ENCODE measurements at regions not wholly inside any gene's neighbourhood (a gene's known extent, or its start where the extent isn't known, plus 50 kb on each side); places are given as distances from the start of the nearest gene placed in this dataset.

- DNase-seq = no peak
- TF ChIP-seq GATA1 (IDR thresholded peaks at IDR 0.05; ENCODE audit: low read depth, low read length) = no peak
- no peak for TF ChIP-seq POLR2A (IDR thresholded peaks at IDR 0.05; ENCODE audit: low read length)
These were observed 257.5 kb upstream of the ANKRD50 start for GRCh38 chr4:124970011-124970410.

- TF ChIP-seq GATA1 (IDR thresholded peaks at IDR 0.05; ENCODE audit: low read depth, low read length) = no peak
- no peak for DNase-seq
These were observed 253.0 kb upstream of the ANKRD50 start for GRCh38 chr4:124965497-124965891.

GRCh38 chr4:124964852-124965496 lies 252.4 kb upstream of the ANKRD50 start:
- no peak for DNase-seq
- TF ChIP-seq GATA1 (IDR thresholded peaks at IDR 0.05; ENCODE audit: low read depth, low read length) = no peak
- no peak for TF ChIP-seq POLR2A (IDR thresholded peaks at IDR 0.05; ENCODE audit: low read length)

- no peak for DNase-seq
- TF ChIP-seq POLR2A (IDR thresholded peaks at IDR 0.05; ENCODE audit: low read length) (no peak), GATA1 (IDR thresholded peaks at IDR 0.05; ENCODE audit: low read depth, low read length) (no peak)
These were observed 251.7 kb upstream of the ANKRD50 start for GRCh38 chr4:124964251-124964650.

- TF ChIP-seq POLR2A (IDR thresholded peaks at IDR 0.05; ENCODE audit: low read length) (no peak), GATA1 (IDR thresholded peaks at IDR 0.05; ENCODE audit: low read depth, low read length) (no peak)
- DNase-seq = no peak
These were observed 248.7 kb upstream of the ANKRD50 start for GRCh38 chr4:124961138-124961750.

- no peak for DNase-seq
- TF ChIP-seq POLR2A (IDR thresholded peaks at IDR 0.05; ENCODE audit: low read length) (no peak), GATA1 (IDR thresholded peaks at IDR 0.05; ENCODE audit: low read depth, low read length) (no peak)
These were observed 246.3 kb upstream of the ANKRD50 start for GRCh38 chr4:124958847-124959246.

- DNase-seq = no peak
- no peak for TF ChIP-seq POLR2A (IDR thresholded peaks at IDR 0.05; ENCODE audit: low read length)
- no peak for TF ChIP-seq GATA1 (IDR thresholded peaks at IDR 0.05; ENCODE audit: low read depth, low read length)
These were observed 242.9 kb upstream of the ANKRD50 start for GRCh38 chr4:124955476-124955875.

- no peak for DNase-seq
- TF ChIP-seq POLR2A (IDR thresholded peaks at IDR 0.05; ENCODE audit: low read length) (no peak), GATA1 (IDR thresholded peaks at IDR 0.05; ENCODE audit: low read depth, low read length) (no peak)
These were observed 241.5 kb upstream of the ANKRD50 start for GRCh38 chr4:124954046-124954445.

- TF ChIP-seq POLR2A (IDR thresholded peaks at IDR 0.05; ENCODE audit: low read length) (no peak), GATA1 (IDR thresholded peaks at IDR 0.05; ENCODE audit: low read depth, low read length) (no peak)
- DNase-seq = no peak
These were observed 241.0 kb upstream of the ANKRD50 start for GRCh38 chr4:124953486-124953885.

GRCh38 chr4:124953061-124953460 lies 240.5 kb upstream of the ANKRD50 start:
- TF ChIP-seq POLR2A (IDR thresholded peaks at IDR 0.05; ENCODE audit: low read length) = no peak
- TF ChIP-seq GATA1 (IDR thresholded peaks at IDR 0.05; ENCODE audit: low read depth, low read length) = no peak
- DNase-seq = no peak

- DNase-seq = no peak
- TF ChIP-seq GATA1 (IDR thresholded peaks at IDR 0.05; ENCODE audit: low read depth, low read length) = no peak
- TF ChIP-seq POLR2A (IDR thresholded peaks at IDR 0.05; ENCODE audit: low read length) = no peak
These were observed 240.1 kb upstream of the ANKRD50 start for GRCh38 chr4:124952601-124953000.

GRCh38 chr4:124948976-124949597 lies 236.6 kb upstream of the ANKRD50 start:
- DNase-seq = no peak
- no peak for TF ChIP-seq GATA1 (IDR thresholded peaks at IDR 0.05; ENCODE audit: low read depth, low read length)
- no peak for TF ChIP-seq POLR2A (IDR thresholded peaks at IDR 0.05; ENCODE audit: low read length)

GRCh38 chr4:124947622-124948265 lies 235.2 kb upstream of the ANKRD50 start:
- DNase-seq = no peak
- TF ChIP-seq GATA1 (IDR thresholded peaks at IDR 0.05; ENCODE audit: low read depth, low read length) = no peak

GRCh38 chr4:124946696-124947095 lies 234.2 kb upstream of the ANKRD50 start:
- TF ChIP-seq GATA1 (IDR thresholded peaks at IDR 0.05; ENCODE audit: low read depth, low read length) (no peak), POLR2A (IDR thresholded peaks at IDR 0.05; ENCODE audit: low read length) (no peak)
- DNase-seq = no peak

All from erythroblast (primary cell).